IPS-18c (cell line): ENCODE measurements at regions not wholly inside any gene's neighbourhood (a gene's known extent, or its start where the extent isn't known, plus 50 kb on each side); places are given as distances from the start of the nearest gene placed in this dataset.

Experiments
- H3K4me3 ChIP-seq: 2 replicates; pipeline ENCODE4 v1.7.0; 2013; ENCODE audit warnings: low read depth, mild to moderate bottlenecking, low read length, moderate library complexity; ENCODE audit not compliant: insufficient read depth
- H3K9me3 ChIP-seq: one replicate; pipeline ENCODE4 v1.6.1; 2013; ENCODE audit warnings: mild to moderate bottlenecking, low read length, moderate library complexity; ENCODE audit not compliant: control insufficient read depth, insufficient read depth

- H3K4me3 ChIP-seq = no peak overlapping the region
Observed at GRCh38 chr12:41917181-41917580, 227.5 kb downstream of the GXYLT1 start.

GRCh38 chr12:41910578-41911320, 233.9 kb downstream of the GXYLT1 start:
- Histone ChIP-seq H3K4me3 (no peak overlapping the region), H3K9me3 (no peaks in the 10 kb centered on the region)

More at GRCh38 chr12:41917181-41917580, 227.5 kb downstream of the GXYLT1 start:
- H3K9me3 ChIP-seq = no peaks in the 10 kb centered on the region

GRCh38 chr12:41908206-41908605, 236.5 kb downstream of the GXYLT1 start:
- Histone ChIP-seq H3K4me3 (no peak overlapping the region), H3K9me3 (no peaks in the 10 kb centered on the region)

- no peaks in the 10 kb centered on the region for H3K9me3 ChIP-seq
- no peak overlapping the region for H3K4me3 ChIP-seq
Observed at GRCh38 chr12:41907550-41907949, 237.1 kb downstream of the GXYLT1 start.

- H3K9me3 ChIP-seq = no peaks in the 10 kb centered on the region
- H3K4me3 ChIP-seq = no peak overlapping the region
Observed at GRCh38 chr12:41907021-41907420, 237.7 kb downstream of the GXYLT1 start.

- no peaks in the 10 kb centered on the region for H3K9me3 ChIP-seq
- no peak overlapping the region for H3K4me3 ChIP-seq
Observed at GRCh38 chr12:41905759-41906297, 238.8 kb downstream of the GXYLT1 start.

- Histone ChIP-seq H3K9me3 (no peaks in the 10 kb centered on the region), H3K4me3 (no peak overlapping the region)
Observed at GRCh38 chr12:41905073-41905758, 239.5 kb downstream of the GXYLT1 start.

- H3K4me3 ChIP-seq = no peak overlapping the region
- H3K9me3 ChIP-seq = no peaks in the 10 kb centered on the region
Observed at GRCh38 chr12:41904041-41904440, 240.6 kb downstream of the GXYLT1 start.

- Histone ChIP-seq H3K4me3 (no peak overlapping the region), H3K9me3 (no peaks in the 10 kb centered on the region)
Observed at GRCh38 chr12:41903014-41903708, 241.5 kb downstream of the GXYLT1 start.

- H3K9me3 ChIP-seq = no peaks in the 10 kb centered on the region
- H3K4me3 ChIP-seq = no peak overlapping the region
Observed at GRCh38 chr12:41899577-41899976, 245.1 kb downstream of the GXYLT1 start.

GRCh38 chr12:41897593-41897992, 247.1 kb downstream of the GXYLT1 start:
- Histone ChIP-seq H3K4me3 (no peak overlapping the region), H3K9me3 (no peaks in the 10 kb centered on the region)

- Histone ChIP-seq H3K9me3 (no peaks in the 10 kb centered on the region), H3K4me3 (no peak overlapping the region)
Observed at GRCh38 chr12:41893491-41893890, 251.2 kb downstream of the GXYLT1 start.

GRCh38 chr12:41892302-41892701, 252.4 kb downstream of the GXYLT1 start:
- no peaks in the 10 kb centered on the region for H3K9me3 ChIP-seq
- no peak overlapping the region for H3K4me3 ChIP-seq

- H3K9me3 ChIP-seq = no peaks in the 10 kb centered on the region
- no peak overlapping the region for H3K4me3 ChIP-seq
Observed at GRCh38 chr12:41891226-41891625, 253.4 kb downstream of the GXYLT1 start.

- H3K9me3 ChIP-seq = no peaks in the 10 kb centered on the region
- no peak overlapping the region for H3K4me3 ChIP-seq
Observed at GRCh38 chr12:41888285-41888684, 256.4 kb downstream of the GXYLT1 start.

GRCh38 chr12:41881891-41882805, 262.5 kb downstream of the GXYLT1 start:
- Histone ChIP-seq H3K9me3 (no peaks in the 10 kb centered on the region), H3K4me3 (no peak overlapping the region)

- no peaks in the 10 kb centered on the region for H3K9me3 ChIP-seq
- H3K4me3 ChIP-seq = no peak overlapping the region
Observed at GRCh38 chr12:41869432-41869831, 275.2 kb downstream of the GXYLT1 start.
